HG03432 (cell line): ENCODE measurements at regions not wholly inside any gene's neighbourhood (a gene's known extent, or its start where the extent isn't known, plus 50 kb on each side); places are given as distances from the start of the nearest gene placed in this dataset.
"Not testable (repeated sequence)": the region's sequence is repeated elsewhere in the genome, so short reads cannot be mapped to it uniquely, and the experiment has no call there.

Source experiments
- ATAC-seq: cut with Tn5 transposase; IDR thresholded peaks from one replicate; pipeline ENCODE4 v1.9.1; 2021; ENCODE audit warnings: mild to moderate bottlenecking, moderate library complexity; ENCODE audit not compliant: unreplicated experiment

GRCh38 chr10:35963685-35964084, 321.6 kb upstream of the FZD8 start:
- no peak for ATAC-seq

- ATAC-seq = no peak
Observed at GRCh38 chr10:35961501-35961900, 319.4 kb upstream of the FZD8 start.

- no peak for ATAC-seq
Observed at GRCh38 chr10:35959252-35959651, 317.2 kb upstream of the FZD8 start.

- ATAC-seq = not testable (repeated sequence)
Observed at GRCh38 chr10:35958609-35959008, 316.5 kb upstream of the FZD8 start.

GRCh38 chr10:35950701-35951100, 308.6 kb upstream of the FZD8 start:
- no peak for ATAC-seq

DNA sequence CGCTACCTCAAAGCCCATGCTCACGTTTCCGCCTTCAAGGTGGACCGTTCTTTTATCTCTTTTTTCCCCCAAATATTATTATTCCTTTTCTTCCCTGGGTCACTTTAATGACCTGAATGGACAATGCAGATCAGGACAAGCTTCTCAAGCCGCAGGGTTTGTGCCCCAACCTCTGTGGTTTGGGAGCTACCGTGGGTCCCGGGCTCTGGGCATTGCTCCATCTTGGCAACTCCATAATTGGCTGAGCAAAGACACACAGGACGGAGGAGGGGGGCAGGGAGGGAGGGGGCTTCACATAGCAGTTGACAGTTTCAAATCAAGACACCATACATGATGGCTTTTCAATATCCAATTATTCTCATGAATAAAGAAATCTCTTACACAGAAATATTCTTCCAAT, 308.1 kb upstream of the FZD8 start:
- no peak for ATAC-seq

GRCh38 chr10:35949811-35950211, 307.7 kb upstream of the FZD8 start:
- ATAC-seq = no peak

GRCh38 chr10:35946556-35946955, 304.5 kb upstream of the FZD8 start:
- ATAC-seq = no peak

DNA sequence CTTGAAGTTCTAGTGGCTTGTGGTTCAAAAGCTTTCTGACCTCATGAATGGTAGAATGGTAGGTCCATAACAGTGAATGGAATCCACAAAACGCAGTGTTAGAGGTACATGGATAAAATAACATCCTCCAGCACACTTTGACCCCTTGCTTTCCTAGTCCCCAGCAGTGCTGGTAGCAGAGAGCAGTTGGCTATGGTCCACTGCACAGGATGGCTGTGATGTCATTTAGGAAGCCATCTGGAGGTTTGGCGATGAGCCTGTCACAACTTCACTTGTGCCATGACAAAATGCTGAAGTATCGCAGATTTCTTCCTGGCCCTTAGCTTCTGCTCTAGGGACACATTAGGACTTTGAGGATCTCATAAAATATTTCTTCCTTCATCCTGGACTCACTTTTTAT, 300.0 kb upstream of the FZD8 start:
- no peak for ATAC-seq

- no peak for ATAC-seq
Observed at GRCh38 chr10:35940141-35941041, 298.3 kb upstream of the FZD8 start.

GRCh38 chr10:35938160-35938559, 296.1 kb upstream of the FZD8 start:
- no peak for ATAC-seq

GRCh38 chr10:35937546-35937945, 295.4 kb upstream of the FZD8 start:
- ATAC-seq = no peak

- no peak for ATAC-seq
Observed at GRCh38 chr10:35934642-35934995, 292.5 kb upstream of the FZD8 start.

DNA sequence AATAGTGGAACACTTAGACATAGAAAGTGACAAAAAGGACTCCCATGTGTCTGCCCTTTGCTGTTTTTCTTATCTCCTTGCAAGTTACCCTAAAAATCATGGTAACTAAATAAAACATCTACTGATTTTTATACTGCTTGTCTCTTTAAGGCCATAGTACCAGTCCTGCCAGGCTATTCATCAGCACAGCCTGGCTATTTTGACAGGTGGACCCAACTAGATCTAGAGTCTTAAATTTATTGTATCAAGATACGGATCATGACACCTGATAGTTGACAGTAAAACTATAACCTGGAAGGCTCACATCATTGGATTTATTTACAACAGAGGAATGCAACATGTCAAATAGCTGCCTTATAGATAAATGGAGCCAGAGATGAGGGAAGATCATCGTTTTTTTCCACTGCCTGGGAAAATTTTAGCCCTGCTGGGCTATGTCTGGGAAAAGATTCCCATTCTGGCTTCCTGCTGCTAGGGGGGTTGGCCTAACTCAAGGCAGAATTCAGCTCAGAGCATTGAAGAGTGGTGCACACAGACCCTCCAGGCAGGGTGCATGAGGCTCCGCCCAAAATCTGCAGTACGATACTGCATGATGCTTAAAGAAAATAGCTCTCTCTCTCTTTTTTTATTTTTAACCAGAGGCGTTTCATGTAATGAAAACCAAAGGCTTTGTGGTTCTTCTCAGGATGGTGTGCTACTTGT, 292.0 kb upstream of the FZD8 start:
- no peak for ATAC-seq

GRCh38 chr10:35933491-35933890, 291.4 kb upstream of the FZD8 start:
- ATAC-seq = no peak

DNA sequence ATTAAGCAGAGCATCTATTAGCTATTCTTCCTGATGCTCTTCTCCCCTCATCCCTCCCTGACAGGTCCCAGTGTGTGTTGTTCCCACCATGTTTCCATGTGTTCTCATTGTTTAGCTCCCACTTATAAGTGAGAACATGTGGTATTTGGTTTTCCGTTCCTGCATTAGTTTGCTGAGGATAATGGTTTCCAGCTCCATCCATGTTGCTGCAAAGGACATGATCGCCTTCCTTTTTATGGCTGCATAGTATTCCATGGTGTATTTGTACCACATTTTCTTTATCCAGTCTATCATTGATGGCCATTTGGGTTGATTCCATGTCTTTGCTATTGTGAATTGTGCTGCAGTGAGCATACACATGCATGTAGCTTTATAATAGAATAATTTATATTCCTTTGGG, 287.9 kb upstream of the FZD8 start:
- not testable (repeated sequence) for ATAC-seq

DNA sequence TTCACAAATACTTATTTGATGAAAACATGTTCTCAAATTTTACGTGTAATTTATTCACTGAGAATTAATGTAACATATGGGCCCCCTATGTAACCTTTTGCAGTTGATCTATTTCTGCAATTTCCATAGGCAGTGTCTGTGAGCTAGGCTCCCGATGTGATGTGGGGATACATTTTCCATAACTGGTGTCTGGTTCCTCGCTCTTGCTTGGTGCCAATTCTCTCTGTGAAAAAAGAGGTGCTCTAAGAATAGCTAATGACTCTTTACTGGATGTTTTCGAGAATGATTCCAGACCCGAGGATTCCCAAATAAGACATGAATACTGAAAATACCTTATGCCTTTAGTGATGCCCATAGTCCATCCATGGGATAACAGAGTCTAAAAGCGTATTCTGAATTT, 286.7 kb upstream of the FZD8 start:
- no peak for ATAC-seq

- no peak for ATAC-seq
Observed at GRCh38 chr10:35927990-35928488, 285.9 kb upstream of the FZD8 start.

- no peak for ATAC-seq
Observed at GRCh38 chr10:35927341-35927740, 285.2 kb upstream of the FZD8 start.

DNA sequence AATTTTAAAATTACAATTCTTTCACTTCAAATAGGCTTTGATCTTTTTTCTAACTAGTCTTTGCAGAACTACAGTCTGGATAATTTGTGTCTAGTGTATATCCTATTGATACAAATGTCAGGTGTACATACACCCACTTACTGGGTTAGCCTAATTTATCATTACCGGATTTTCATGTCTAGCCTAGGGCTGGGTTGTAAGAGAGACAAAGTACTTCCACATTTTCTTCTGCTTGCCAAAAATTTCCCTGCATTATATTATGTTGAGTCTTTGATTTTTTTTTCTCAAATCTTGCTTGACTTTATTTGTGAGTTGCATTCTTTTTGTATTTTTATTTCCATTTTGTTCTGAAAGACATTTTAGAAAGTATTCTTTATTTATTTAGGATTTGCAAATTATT, 284.8 kb upstream of the FZD8 start:
- ATAC-seq = no peak

GRCh38 chr10:35925493-35925892, 283.4 kb upstream of the FZD8 start:
- no peak for ATAC-seq

GRCh38 chr10:35924759-35925158, 282.7 kb upstream of the FZD8 start:
- no peak for ATAC-seq
